NCI-H1694 treated with DMSO at 0.1 percent for 48 hours (cell line): ENCODE measurements at regions not wholly inside any gene's neighbourhood (a gene's known extent, or its start where the extent isn't known, plus 50 kb on each side); places are given as distances from the start of the nearest gene placed in this dataset.

Experiments used
- DNase-seq: peaks from one replicate; lab custom pipeline; 2025; lab: John Stamatoyannopoulos, UW

- DNase-seq = no peak
Observed at GRCh38 chr4:59869056-59869455, 1331.1 kb upstream of the ADGRL3 start.

GRCh38 chr4:59869559-59869958 lies 1330.6 kb upstream of the ADGRL3 start:
- DNase-seq = no peak

DNA sequence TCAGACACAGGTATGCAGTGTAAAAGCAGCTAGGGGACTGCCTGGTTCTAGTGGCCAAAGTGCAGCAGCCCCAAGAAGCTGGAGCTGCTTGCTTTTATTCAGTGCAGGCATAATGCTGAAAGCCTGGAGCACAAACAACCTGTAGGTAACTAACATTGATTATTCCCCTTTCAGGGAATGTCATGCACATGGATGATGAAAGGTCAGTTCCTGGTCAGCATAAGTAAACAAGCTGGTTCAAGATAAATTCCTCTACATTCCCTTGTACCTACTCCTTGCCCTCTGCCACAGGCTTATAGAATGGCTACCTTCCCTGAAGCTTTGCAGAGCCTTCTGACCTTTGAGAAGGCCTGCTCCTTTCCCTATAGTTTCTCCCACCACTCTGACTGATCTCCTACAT lies 1318.5 kb upstream of the ADGRL3 start:
- no peak for DNase-seq

GRCh38 chr4:59904331-59904730 lies 1295.8 kb upstream of the ADGRL3 start:
- no peak for DNase-seq

GRCh38 chr4:59920416-59920815 lies 1279.7 kb upstream of the ADGRL3 start:
- no peak for DNase-seq

DNA sequence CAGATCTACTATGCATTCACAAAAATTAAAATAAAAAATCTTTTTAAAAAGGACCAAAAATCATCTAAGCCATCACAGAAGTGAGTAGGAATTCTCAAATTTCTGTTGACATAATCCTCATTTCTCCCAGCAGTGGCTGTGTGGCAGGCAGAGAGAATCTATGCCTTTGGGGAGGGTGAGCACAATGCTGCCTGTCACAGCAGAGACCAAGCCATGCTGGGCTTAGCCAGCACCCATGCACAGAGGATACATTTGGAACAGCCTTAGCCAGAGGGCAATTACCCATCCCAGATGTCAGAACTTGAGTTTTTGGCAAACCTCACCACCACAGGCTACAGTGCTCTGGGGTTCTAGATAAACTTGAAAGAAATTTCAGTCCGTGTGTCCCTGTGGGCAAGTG lies 1274.8 kb upstream of the ADGRL3 start:
- DNase-seq = no peak

GRCh38 chr4:59936566-59936965 lies 1263.6 kb upstream of the ADGRL3 start:
- no peak for DNase-seq

DNA sequence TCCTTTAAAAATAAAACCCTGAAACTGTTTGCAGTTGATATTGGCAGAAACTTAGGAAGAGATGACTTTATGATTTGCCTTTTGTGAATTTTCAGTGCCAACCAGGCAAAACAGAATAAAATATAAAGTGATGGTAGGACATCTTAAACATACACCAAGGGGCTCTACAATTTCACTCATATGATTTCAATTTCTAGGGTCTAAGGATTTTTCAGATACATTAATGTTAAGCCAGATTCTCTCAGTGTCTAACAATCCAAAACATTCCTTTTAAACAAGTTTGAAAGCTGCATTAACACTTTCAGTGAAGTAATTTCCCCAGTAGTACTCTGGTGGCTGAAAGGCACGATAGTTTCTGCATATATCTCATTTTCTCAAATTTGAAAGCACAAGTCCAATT lies 1262.0 kb upstream of the ADGRL3 start:
- DNase-seq = no peak

- no peak for DNase-seq
Observed at GRCh38 chr4:59945277-59945676, 1254.8 kb upstream of the ADGRL3 start.

- no peak for DNase-seq
Observed at GRCh38 chr4:59945716-59946115, 1254.4 kb upstream of the ADGRL3 start.

- DNase-seq = no peak
Observed at GRCh38 chr4:59956366-59956765, 1243.8 kb upstream of the ADGRL3 start.

- no peak for DNase-seq
Observed at GRCh38 chr4:59960143-59960542, 1240.0 kb upstream of the ADGRL3 start.

DNA sequence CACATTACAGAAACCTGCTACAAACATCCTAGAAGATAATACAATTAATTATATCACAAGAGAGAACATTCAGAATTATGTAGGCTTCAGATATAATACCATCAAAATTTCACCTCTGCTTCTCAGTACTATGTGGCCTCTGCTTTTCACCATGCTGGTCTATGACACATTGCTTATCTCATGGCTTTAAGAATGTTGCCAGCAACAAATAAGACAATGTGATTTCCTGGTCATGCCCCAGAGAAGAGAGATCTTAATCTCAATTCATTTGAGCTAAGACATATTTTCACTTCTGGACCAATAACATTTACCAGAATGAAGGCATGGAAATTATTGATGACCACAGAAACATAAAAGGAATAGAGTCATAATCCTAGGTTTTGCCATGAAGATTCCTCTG lies 1233.4 kb upstream of the ADGRL3 start:
- no peak for DNase-seq

- DNase-seq = no peak
Observed at GRCh38 chr4:59968796-59969195, 1231.3 kb upstream of the ADGRL3 start.

DNA sequence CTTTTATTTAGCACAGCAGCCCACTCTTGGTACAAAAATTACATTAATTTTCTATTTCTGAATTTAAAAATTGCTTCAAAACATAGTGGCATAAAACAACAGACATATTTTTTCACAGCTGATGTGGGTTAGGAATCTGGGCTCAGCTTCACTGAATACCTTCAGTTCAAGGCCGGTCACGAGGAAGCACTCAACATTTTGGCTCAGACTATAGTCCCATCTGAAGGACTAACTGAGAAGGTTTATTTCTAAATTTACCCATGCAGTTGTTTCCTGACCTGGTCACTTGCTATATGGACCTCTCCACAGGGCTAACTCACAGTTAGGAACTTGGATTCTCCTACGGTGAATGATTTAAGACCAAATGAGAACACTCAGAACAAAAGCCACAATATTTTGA lies 1230.2 kb upstream of the ADGRL3 start:
- no peak for DNase-seq

GRCh38 chr4:59971952-59972351 lies 1228.2 kb upstream of the ADGRL3 start:
- no peak for DNase-seq

GRCh38 chr4:59973492-59973891 lies 1226.6 kb upstream of the ADGRL3 start:
- no peak for DNase-seq

- DNase-seq = no peak
Observed at GRCh38 chr4:59979061-59979460, 1221.1 kb upstream of the ADGRL3 start.

- no peak for DNase-seq
Observed at GRCh38 chr4:59983852-59984251, 1216.3 kb upstream of the ADGRL3 start.

DNA sequence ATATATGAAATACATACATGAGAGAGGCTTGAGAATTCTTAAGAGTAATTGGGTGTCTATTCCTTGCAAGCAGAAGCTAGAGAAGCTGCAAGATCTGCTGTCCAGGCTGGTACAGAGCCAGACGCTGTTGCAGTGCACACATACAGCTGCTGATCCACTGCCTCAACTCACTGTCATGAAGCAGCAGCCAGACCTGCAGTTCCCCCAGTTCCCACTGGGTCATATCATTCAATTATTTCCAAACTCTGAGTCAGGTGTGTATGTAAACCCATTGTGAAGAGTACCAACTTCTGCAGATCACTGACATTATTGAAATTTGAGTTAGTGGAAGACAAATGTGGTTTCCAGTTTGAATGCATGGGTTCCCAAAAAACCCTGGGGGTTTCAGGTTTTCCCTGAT lies 1212.8 kb upstream of the ADGRL3 start:
- no peak for DNase-seq

- no peak for DNase-seq
Observed at GRCh38 chr4:59994118-59994517, 1206.0 kb upstream of the ADGRL3 start.

- no peak for DNase-seq
Observed at GRCh38 chr4:60002603-60003337, 1197.4 kb upstream of the ADGRL3 start.

DNA sequence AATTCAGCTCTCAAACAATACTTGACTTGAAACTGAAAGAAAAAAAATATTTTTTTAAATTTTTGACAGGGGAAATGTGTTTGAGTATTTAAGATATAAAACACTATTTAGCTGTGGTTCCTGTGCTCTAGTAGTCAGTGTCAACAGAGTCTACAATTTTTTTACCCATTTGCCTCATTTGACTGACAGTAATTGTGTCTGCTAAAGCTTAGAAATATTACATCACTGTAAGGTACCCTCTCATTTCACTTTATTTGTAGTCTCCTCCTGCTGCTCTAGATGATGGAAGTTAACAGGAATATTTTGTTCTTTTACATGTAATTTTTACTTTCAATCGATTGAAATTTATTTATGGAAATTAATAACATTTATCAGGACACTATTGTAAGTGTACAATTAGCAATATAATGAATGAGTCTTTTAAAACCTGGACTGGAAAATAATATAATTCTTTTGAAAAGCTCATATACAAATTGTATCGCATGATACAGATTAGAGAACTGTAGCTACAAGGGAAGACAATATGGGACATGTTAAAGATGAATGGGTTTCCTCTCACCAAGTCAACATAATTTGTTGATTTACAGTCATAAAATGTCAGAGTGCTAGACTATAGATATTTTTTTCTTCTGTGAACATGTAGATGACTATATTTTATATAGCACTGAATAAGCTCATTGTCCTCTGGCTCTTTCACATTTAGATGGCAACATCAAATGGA lies 1186.5 kb upstream of the ADGRL3 start:
- no peak for DNase-seq

- DNase-seq = no peak
Observed at GRCh38 chr4:60016971-60017370, 1183.2 kb upstream of the ADGRL3 start.
